Non-pigmented ciliary epithelial cell (primary cell): ENCODE measurements at regions not wholly inside any gene's neighbourhood (a gene's known extent, or its start where the extent isn't known, plus 50 kb on each side); places are given as distances from the start of the nearest gene placed in this dataset.
"Not testable (repeated sequence)": the region's sequence is repeated elsewhere in the genome, so short reads cannot be mapped to it uniquely, and the experiment has no call there.

ENCODE experiments used
- DNase-seq: peaks from one replicate; pipeline ENCODE4 v3.0.0-alpha.2; 2010; ENCODE audit warnings: low read depth

DNA sequence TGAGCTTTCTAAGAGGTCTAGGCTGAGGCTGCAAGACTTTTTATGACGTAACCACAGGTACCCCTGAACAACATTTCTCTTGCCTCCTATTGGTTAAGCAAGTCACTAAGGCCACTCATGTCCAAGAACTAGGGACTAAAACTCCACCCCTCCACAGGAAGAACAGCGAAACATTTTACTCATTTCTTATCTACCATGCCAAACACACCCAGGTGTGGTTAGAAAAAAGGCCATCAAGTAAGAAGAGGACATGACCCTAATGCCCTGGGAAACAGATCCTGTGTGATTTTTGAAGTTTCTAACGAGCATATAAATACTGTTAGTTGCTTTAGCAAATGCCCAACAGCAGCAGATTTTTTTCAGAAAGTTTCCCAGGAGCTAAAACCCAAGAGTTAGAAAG is 282.4 kb upstream of the DYNLRB2 start:
- DNase-seq: no peak

GRCh38 chr16:80254970-80255369 is 285.8 kb upstream of the DYNLRB2 start:
- no peak for DNase-seq

DNA sequence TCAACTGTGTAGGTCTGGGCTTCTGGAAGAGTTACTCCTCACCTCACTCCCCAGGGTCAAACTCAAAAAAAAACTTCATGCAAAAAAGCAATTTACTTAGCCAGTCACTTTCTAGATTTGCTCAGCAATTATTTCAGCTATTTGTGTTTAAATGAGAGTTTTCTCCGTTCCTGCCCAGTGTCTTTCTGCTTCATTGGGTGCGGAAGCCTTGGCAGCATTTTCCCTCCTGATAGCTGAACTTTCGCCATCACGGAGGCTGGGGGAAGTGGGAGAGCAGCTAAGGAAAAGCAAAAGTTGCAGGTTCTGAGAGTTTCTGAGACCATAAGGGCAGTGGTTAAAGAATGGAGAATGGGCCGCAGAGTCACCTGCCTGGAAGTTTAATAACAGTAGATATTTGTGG is 287.1 kb upstream of the DYNLRB2 start:
- no peak for DNase-seq

GRCh38 chr16:80250381-80250780 is 290.4 kb upstream of the DYNLRB2 start:
- no peak for DNase-seq

- not testable (repeated sequence) for DNase-seq
These were observed 297.5 kb upstream of the DYNLRB2 start for GRCh38 chr16:80243303-80243702.

DNA sequence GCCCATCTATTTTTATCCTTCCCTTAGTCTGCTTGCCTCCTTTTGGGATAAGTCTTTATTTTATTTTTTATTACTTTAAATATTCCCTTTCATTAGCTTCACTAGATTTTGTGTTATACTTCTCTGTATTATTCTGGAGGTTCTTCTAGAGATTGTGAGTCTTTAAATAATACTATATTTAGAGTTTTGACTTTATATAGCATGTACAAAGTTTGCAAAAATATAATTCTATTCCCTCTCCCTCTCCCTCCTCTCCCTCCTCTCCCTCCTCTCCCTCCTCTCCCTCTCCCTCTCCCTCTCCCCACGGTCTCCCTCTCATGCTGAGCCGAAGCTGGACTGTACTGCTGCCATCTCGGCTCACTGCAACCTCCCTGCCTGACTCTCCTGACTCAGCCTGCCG is 298.5 kb upstream of the DYNLRB2 start:
- not testable (repeated sequence) for DNase-seq

DNA sequence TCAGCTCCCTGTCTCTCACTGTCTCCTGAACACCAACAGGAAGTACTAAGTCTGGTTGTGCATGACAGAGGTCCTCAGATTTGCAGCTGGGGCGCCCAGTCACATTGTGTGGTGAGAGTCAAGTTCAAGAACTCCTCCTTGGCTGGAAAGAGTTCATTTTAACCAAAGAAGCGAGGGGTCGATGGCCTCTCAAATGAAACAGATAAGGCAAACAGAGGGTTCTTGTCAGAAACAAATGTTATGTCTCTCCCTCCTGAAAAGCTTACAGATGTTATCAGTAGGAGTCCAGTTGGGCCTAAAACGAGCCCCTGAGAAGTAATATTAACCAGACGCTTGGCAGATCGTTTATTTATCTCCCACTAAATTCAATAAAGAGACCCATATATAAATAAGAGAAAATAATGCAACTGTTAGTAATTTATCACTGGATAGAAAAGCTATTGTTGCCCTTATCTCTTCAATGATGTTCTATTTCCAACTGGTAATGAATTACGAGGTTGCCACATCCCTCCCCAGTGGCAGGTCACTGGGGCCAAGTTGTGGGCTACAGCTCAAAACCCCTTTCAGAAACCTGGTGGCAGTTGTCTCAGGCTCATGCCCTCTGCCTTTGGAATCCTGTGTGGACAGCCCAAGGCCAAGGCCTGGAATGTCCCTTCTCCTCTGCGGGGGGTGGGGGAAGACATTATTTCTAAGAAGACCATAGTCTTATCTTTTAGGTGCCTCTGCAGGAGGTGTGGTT is 307.5 kb upstream of the DYNLRB2 start:
- DNase-seq: no peak

GRCh38 chr16:80231888-80232287 is 308.9 kb upstream of the DYNLRB2 start:
- peak; percentile 80 for DNase-seq

DNA sequence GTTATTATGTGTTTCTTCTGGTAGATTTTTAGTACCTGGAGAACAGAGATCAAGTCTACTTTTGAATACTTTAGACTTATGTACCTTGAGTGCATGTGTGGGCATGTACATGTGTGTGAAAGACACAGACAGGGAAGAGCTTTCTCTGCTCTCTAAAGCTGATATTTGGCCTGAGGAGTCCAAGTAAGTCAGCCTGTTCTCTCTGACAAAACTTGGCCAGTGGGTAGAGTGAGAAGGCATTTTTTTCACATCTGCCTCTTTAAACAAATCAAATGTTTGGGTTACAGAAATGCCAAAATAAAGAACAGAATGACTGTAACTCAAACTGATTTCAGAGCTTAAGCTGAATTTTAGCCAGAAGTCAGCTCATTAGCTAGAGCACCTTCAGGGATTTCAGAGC is 309.7 kb upstream of the DYNLRB2 start:
- DNase-seq: no peak

- DNase-seq: no peak
These were observed 310.3 kb upstream of the DYNLRB2 start for GRCh38 chr16:80230328-80231120.

DNA sequence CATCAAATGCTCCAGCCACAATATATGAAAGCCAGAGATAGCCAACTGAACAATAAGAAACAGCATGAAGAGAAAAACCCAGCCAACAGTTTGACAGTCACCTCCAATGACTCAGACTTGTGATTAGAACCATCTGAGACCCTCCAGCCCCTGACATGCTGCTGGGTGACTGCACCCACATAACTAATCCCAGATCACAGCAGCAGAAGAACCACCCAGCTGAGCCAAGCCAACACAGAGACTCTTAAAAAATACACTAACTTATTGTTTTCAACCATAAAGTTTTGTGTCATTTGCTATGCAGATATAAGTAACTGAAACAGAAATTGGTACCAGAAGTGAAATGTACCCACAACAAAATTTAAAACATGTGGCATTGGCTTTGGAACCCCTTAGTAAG is 314.3 kb upstream of the DYNLRB2 start:
- no peak for DNase-seq

GRCh38 chr16:80210787-80211186 is 330.0 kb upstream of the DYNLRB2 start:
- no peak for DNase-seq

GRCh38 chr16:80208743-80209142 is 332.1 kb upstream of the DYNLRB2 start:
- DNase-seq: no peak

GRCh38 chr16:80208015-80208414 is 332.8 kb upstream of the DYNLRB2 start:
- no peak for DNase-seq

DNA sequence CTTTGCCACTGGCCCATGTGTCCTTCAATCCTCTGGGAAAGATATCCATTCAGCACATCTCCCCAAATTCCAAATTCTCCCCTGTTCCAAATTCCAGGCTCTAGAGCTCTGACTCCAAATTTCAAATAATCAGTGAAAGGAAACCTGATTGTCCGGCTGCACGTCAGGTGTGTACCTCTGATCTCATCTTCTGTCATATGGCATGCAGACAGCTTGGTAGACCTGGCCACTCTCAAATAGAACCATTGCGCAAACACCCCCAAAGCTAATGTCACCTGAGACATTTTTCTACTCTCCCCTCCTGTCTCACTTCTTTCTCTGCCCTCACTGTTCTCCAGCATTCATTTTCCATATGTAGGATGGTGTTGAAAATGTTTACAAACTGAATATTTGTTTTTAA is 337.0 kb upstream of the DYNLRB2 start:
- DNase-seq: no peak

- DNase-seq: no peak
These were observed 337.9 kb upstream of the DYNLRB2 start for GRCh38 chr16:80202831-80203413.

DNA sequence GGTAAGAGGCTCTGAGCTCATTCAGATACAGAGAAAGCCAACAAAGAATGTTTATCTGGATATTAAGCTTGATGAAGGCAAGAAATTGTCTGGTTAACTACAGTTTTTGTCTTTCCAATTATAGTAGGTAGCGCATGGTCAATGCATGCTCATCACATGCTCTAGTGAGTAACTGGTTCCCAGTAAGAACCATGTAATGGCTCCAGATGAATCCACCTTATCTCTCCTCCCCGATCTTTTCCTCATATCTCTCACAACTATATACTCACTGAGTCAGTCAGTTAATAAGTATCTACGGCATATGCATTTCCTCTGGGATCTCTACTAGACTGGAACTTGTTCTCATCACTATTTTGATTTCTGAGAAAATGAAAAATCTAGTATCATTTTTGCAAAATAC is 340.7 kb upstream of the DYNLRB2 start:
- no peak for DNase-seq

GRCh38 chr16:80199614-80200013 is 341.2 kb upstream of the DYNLRB2 start:
- no peak for DNase-seq

DNA sequence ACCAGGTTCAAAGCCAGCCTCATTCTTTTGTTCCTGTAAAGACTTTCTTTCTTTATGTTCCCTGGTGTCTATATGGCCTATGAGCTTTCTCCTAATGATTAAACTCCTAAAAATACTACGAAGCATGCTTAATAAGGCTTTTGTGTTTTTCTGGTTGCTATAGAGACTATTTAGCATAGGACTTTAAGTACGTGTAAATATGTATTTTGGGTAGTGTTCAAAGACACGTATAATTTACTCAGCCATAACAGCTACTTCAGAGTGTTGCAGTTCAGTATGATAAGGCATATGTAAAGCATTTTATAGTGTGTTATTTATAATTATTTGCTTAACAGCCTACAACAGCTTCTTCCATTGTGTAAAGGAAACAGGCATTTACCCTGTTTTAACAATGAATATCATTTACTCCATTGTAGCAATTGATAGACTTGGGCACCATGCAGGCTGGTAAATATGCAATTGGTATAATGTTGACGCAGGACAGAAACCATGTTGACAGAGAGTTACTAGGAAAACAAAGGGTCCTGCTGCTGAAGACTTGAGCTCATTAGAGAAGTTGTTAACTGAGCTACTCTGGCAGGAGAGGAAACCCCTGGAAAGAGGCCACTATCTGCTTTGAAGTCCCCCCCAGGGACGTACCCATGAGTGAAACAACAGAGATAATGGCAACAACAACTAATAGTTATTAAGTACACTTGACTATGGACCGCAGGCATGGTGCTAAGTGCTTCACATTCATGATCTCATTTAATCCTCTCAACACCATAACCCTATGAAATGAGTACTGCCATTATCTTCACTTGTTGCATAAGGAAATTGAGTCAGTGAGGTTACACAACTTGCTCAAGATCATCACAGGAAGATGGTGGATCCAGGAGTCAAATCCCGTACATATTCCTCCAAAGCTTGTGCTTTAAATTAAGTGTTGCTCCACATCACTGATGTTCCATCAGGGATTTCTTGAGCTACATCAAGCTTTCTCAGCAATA is 342.2 kb upstream of the DYNLRB2 start:
- DNase-seq: no peak

GRCh38 chr16:80197741-80198201 is 343.0 kb upstream of the DYNLRB2 start:
- DNase-seq: peak; percentile 75

GRCh38 chr16:80191928-80192327 is 348.9 kb upstream of the DYNLRB2 start:
- no peak for DNase-seq
